SU-DHL-6 (cell line): ENCODE measurements at regions not wholly inside any gene's neighbourhood (a gene's known extent, or its start where the extent isn't known, plus 50 kb on each side); places are given as distances from the start of the nearest gene placed in this dataset.

ENCODE experiments used
- H2AFZ ChIP-seq: fragments of 200-600 bp; sonication (generic); 2 replicates; pipeline ENCODE4 v1.6.1; 2014; ENCODE audit warnings: low read depth, mild to moderate bottlenecking, moderate library complexity, mixed read lengths, antibody characterized with exemption, low read length; ENCODE audit not compliant: severe bottlenecking
- H3F3A ChIP-seq: fragments of 200-600 bp; shearing (Covaris generic); 2 replicates; pipeline ENCODE4 v1.6.0; 2016; ENCODE audit warnings: antibody characterized with exemption, mild to moderate bottlenecking; ENCODE audit not compliant: insufficient read depth
- H3K27ac ChIP-seq: fragments of 200-600 bp; sonication (generic); 2 replicates; pipeline ENCODE4 v1.5.1; 2016; ENCODE audit warnings: low read depth, mild to moderate bottlenecking, low read length, moderate library complexity, mixed read lengths
- H3K27me3 ChIP-seq: fragments of 200-600 bp; sonication (generic), shearing (Covaris generic); 2 replicates; pipeline ENCODE4 v1.6.0; 2014; ENCODE audit warnings: mild to moderate bottlenecking, low read length
- H3K36me3 ChIP-seq: fragments of 200-600 bp; sonication (generic); 2 replicates; pipeline ENCODE4 v1.6.1; 2014; ENCODE audit warnings: mild to moderate bottlenecking, low read length, mixed read lengths
- H3K4me2 ChIP-seq: fragments of 300-600, 200-600 bp; shearing (Covaris generic), sonication (generic); 2 replicates; pipeline ENCODE4 v1.6.0; 2014; ENCODE audit warnings: low read length, low read depth, mild to moderate bottlenecking; ENCODE audit not compliant: poor library complexity, severe bottlenecking
- H3K4me3 ChIP-seq: fragments of 200-600 bp; sonication (generic); 2 replicates; pipeline ENCODE4 v1.5.1; 2014; ENCODE audit warnings: antibody characterized with exemption, low read length, mild to moderate bottlenecking, mixed read lengths; ENCODE audit not compliant: insufficient read depth, poor library complexity, severe bottlenecking
- H3K79me2 ChIP-seq: fragments of 200-600 bp; sonication (generic); 2 replicates; pipeline ENCODE4 v1.6.1; 2014; ENCODE audit warnings: mild to moderate bottlenecking, low read length, moderate library complexity; ENCODE audit not compliant: insufficient read depth
- H3K9ac ChIP-seq: fragments of 200-600 bp; sonication (generic); 2 replicates; pipeline ENCODE4 v1.7.0; 2014; ENCODE audit warnings: mild to moderate bottlenecking, low read length
- H3K9me2 ChIP-seq: fragments of 200-600 bp; sonication (generic); replicated peaks from 2 replicates; pipeline ENCODE4 v1.6.1; 2014; ENCODE audit warnings: low read length; ENCODE audit not compliant: insufficient read depth
- H3K9me3 ChIP-seq: fragments of 200-600 bp; sonication (generic); 2 replicates; pipeline ENCODE4 v1.6.1; 2014; ENCODE audit warnings: low read length, mixed read lengths; ENCODE audit not compliant: insufficient read depth
- H4K20me1 ChIP-seq: fragments of 200-600 bp; sonication (generic); 2 replicates; pipeline ENCODE4 v1.6.1; 2014; ENCODE audit warnings: low read depth, mild to moderate bottlenecking, antibody characterized with exemption, low read length, moderate library complexity, mixed read lengths
- EZH2phosphoT487 ChIP-seq: fragments of 200-600 bp; sonication (generic), shearing (Covaris generic); conservative IDR thresholded peaks from 2 replicates; pipeline ENCODE4 v1.6.1; 2018; ENCODE audit warnings: mild to moderate bottlenecking, antibody characterized with exemption, low read length, moderate library complexity, mixed read lengths
- TF ChIP-seq, protein P1 (sequence below): fragments of 200-600 bp; sonication (generic); IDR thresholded peaks from one replicate; pipeline ENCODE4 v1.5.1; 2017; ENCODE audit warnings: antibody characterized with exemption, mild to moderate bottlenecking, low read length, moderate library complexity; ENCODE audit not compliant: insufficient read depth, poor library complexity, severe bottlenecking

DNA sequence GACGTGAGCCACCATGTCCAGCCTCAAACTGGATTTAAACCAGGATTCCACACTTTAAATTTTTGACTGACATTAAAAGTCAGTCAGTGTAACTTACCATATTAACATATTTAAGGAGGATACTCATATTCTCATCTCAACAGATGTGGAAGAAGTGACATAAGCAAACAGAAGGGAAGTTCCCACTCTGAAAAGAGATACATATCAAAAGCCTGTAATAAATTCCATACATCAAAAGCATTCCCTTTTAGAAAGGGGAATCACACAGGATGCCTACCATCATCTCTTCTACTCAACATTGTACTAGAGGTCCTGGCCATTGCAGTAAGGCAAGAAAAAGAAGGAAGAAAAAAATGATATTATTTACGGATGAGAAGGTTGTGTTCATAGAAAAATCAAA, 618.2 kb upstream of the DIPK2B start:
- H3K79me2 ChIP-seq, result no peaks in the 10 kb centered on the region
- H3K9me3 ChIP-seq, result no peaks in the 10 kb centered on the region
- H3K9ac ChIP-seq, result no peak overlapping the region
- no peaks in the 10 kb centered on the region for H4K20me1 ChIP-seq
- H3K9me2 ChIP-seq, result no peaks in the 10 kb centered on the region
- no peak overlapping the region for H3K27ac ChIP-seq
- H3K36me3 ChIP-seq, result no peaks in the 10 kb centered on the region
- TF ChIP-seq, protein P1, sequence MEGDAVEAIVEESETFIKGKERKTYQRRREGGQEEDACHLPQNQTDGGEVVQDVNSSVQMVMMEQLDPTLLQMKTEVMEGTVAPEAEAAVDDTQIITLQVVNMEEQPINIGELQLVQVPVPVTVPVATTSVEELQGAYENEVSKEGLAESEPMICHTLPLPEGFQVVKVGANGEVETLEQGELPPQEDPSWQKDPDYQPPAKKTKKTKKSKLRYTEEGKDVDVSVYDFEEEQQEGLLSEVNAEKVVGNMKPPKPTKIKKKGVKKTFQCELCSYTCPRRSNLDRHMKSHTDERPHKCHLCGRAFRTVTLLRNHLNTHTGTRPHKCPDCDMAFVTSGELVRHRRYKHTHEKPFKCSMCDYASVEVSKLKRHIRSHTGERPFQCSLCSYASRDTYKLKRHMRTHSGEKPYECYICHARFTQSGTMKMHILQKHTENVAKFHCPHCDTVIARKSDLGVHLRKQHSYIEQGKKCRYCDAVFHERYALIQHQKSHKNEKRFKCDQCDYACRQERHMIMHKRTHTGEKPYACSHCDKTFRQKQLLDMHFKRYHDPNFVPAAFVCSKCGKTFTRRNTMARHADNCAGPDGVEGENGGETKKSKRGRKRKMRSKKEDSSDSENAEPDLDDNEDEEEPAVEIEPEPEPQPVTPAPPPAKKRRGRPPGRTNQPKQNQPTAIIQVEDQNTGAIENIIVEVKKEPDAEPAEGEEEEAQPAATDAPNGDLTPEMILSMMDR, result no peak
- no peak for TF ChIP-seq EZH2phosphoT487
- H3K4me2 ChIP-seq, result no peak overlapping the region
- H3F3A ChIP-seq, result no peaks in the 10 kb centered on the region
- no peak overlapping the region for H2AFZ ChIP-seq
- no peaks in the 10 kb centered on the region for H3K27me3 ChIP-seq
- H3K4me3 ChIP-seq, result no peak overlapping the region

DNA sequence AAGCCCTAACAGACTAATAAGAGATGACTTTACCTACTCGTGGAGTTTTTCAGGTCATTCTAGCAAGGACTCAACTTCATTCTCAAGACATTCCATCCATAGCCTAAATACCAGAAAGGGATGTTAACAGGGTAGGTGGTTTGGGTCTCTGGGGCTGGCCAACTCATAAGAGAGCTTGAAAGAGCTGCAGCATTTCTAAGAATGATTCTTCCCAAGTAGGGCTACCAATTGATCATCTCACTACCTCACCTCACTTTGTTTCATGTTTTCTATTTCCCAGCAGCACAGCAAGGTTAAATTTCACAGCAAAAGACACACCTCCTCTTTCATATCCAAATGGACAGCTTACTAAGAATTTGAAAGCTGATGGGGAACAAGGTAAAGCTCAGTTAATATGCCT, 614.8 kb upstream of the DIPK2B start:
- Histone ChIP-seq H3K4me2 (no peak overlapping the region), H3K9ac (no peak overlapping the region), H3K27me3 (no peaks in the 10 kb centered on the region), H3K27ac (no peak overlapping the region), H3F3A (no peaks in the 10 kb centered on the region), H4K20me1 (no peaks in the 10 kb centered on the region), H3K79me2 (no peaks in the 10 kb centered on the region), H3K4me3 (no peak overlapping the region), H3K9me3 (no peaks in the 10 kb centered on the region), H3K36me3 (no peaks in the 10 kb centered on the region), H3K9me2 (no peaks in the 10 kb centered on the region), H2AFZ (no peak overlapping the region)
- no peak for TF ChIP-seq EZH2phosphoT487
- TF ChIP-seq, protein P1, result no peak

DNA sequence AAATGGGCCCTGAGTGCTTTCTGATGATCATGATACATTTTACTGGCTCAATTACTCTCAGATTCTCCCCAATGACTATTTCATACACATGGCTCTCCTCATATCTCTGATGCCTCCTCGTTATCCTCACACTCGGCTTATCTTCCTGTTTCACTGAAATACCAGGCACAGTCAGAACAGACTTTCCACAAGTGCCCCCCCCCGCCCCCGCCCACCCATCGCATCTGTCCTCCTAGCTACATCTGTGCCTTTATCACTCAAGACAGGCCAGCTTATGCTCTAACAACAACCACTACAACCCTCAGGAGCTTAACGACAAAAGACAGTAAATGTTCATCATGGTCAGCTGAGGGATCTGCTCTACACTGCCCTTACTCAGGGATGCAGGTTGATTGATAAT, 610.6 kb upstream of the DIPK2B start:
- no peak overlapping the region for H3K4me2 ChIP-seq
- no peaks in the 10 kb centered on the region for H3K9me2 ChIP-seq
- TF ChIP-seq, protein P1, result no peak
- no peak for TF ChIP-seq EZH2phosphoT487
- H4K20me1 ChIP-seq, result no peaks in the 10 kb centered on the region
- H2AFZ ChIP-seq, result no peak overlapping the region
- H3K4me3 ChIP-seq, result no peak overlapping the region
- no peaks in the 10 kb centered on the region for H3K27me3 ChIP-seq
- H3F3A ChIP-seq, result no peaks in the 10 kb centered on the region
- no peaks in the 10 kb centered on the region for H3K36me3 ChIP-seq
- H3K27ac ChIP-seq, result no peak overlapping the region
- H3K79me2 ChIP-seq, result no peaks in the 10 kb centered on the region
- no peaks in the 10 kb centered on the region for H3K9me3 ChIP-seq
- H3K9ac ChIP-seq, result no peak overlapping the region
